GM12878 (cell line): ENCODE measurements at regions not wholly inside any gene's neighbourhood (a gene's known extent, or its start where the extent isn't known, plus 50 kb on each side); places are given as distances from the start of the nearest gene placed in this dataset.

Experiments
- ATAC-seq: fragments of 200-7000 bp; cut with Tn5 transposase; 3 replicates; pipeline ENCODE4 v1.9.1; 2020; ENCODE audit warnings: mild to moderate bottlenecking, moderate library complexity
- BruUV-seq: library from RNA; stranded (reverse); fragments of 400-500 nt; replicated peaks from 2 replicates; lab custom pipeline; 2021; lab: Mats Ljungman, UMichigan
- CTCF ChIA-PET: fragments of 300-600 bp; sonication (Branson Sonifier 250); formaldehyde crosslinking; extraction: SDS; loops from one replicate; lab custom pipeline; 2021; ENCODE audit warnings: inconsistent platforms; lab: Yijun Ruan, JAX
- POLR2A ChIA-PET: fragments of 350-600 bp; formaldehyde crosslinking; extraction: SDS; loops from one replicate; lab custom pipeline; 2021; ENCODE audit warnings: inconsistent platforms; lab: Charles Lee
- RAD21 ChIA-PET: fragments of 300-600 bp; sonication (Branson Sonifier 250); formaldehyde crosslinking; loops from one replicate; lab custom pipeline; 2023; ENCODE audit warnings: antibody characterized with exemption; ENCODE audit not compliant: unreplicated experiment; lab: Charles Lee
- SMC1A ChIA-PET: fragments of 300-600 bp; sonication (Branson Sonifier 250); formaldehyde crosslinking; loops from one replicate; lab custom pipeline; 2023; ENCODE audit not compliant: unreplicated experiment, uncharacterized antibody; lab: Charles Lee
- DNase-seq: peaks from one replicate; pipeline ENCODE4 v3.0.0-alpha.2; 2011; ENCODE audit warnings: low read depth, low spot score
- FAIRE-seq: peaks from 3 replicates; lab custom pipeline; 2011; peaks lifted over from hg19 to GRCh38; lab: Jason Lieb, UNC
- H2AFZ ChIP-seq: 2 replicates; pipeline ENCODE4 v1.6.0; 2011; ENCODE audit warnings: low read depth, low read length, control low read depth; ENCODE audit not compliant: control insufficient read depth
- H3K27ac ChIP-seq: 2 replicates; pipeline ENCODE4 v1.5.1; 2011; ENCODE audit warnings: control low read depth; ENCODE audit not compliant: control insufficient read depth, insufficient read depth
- H3K27me3 ChIP-seq, 2 experiments: replicated peaks in 1 of 2; 2 replicates each; pipeline versions ENCODE4 v1.6.0 to v1.6.1; 2011; ENCODE audit warnings: low read length in 1 of 2; ENCODE audit not compliant: control insufficient read depth in 2 of 2, insufficient read depth in 2 of 2
- H3K36me3 ChIP-seq, 2 experiments: 2 replicates each; pipeline ENCODE4 v1.5.1; 2011; ENCODE audit warnings: low read length in 1 of 2; ENCODE audit not compliant: control insufficient read depth in 2 of 2, insufficient read depth in 2 of 2
- H3K4me1 ChIP-seq: 2 replicates; pipeline ENCODE4 v1.6.1; 2011; ENCODE audit warnings: mild to moderate bottlenecking, low read length, moderate library complexity, mixed read lengths; ENCODE audit not compliant: control insufficient read depth, insufficient read depth
- H3K4me2 ChIP-seq: 2 replicates; pipeline ENCODE4 v1.6.0; 2011; ENCODE audit warnings: control low read depth; ENCODE audit not compliant: control insufficient read depth, insufficient read depth
- H3K4me3 ChIP-seq: fragments of 200-600 bp; sonication (generic); 2 replicates; pipeline ENCODE4 v1.5.1; 2016
- H3K79me2 ChIP-seq: 2 replicates; pipeline ENCODE4 v1.6.0; 2011; ENCODE audit warnings: low read length; ENCODE audit not compliant: control insufficient read depth, insufficient read depth
- H3K9ac ChIP-seq: 2 replicates; pipeline ENCODE4 v1.8.0; 2011; ENCODE audit warnings: low read length, control low read depth, mixed read lengths; ENCODE audit not compliant: control insufficient read depth, insufficient read depth
- H3K9me3 ChIP-seq: replicated peaks from 3 replicates; pipeline ENCODE4 v1.5.1; 2011; ENCODE audit warnings: mild to moderate bottlenecking, low read length; ENCODE audit not compliant: control insufficient read depth, insufficient read depth
- H4K20me1 ChIP-seq: 2 replicates; pipeline ENCODE4 v1.6.0; 2011; ENCODE audit not compliant: control insufficient read depth, insufficient read depth
- CBX5 ChIP-seq: sonication (generic); IDR thresholded peaks from 2 replicates; pipeline ENCODE4 v1.6.1; 2016; ENCODE audit warnings: low read depth, moderate library complexity, mild to moderate bottlenecking, inconsistent platforms
- MEF2B ChIP-seq: fragments of 450-650 bp; IDR thresholded peaks from 2 replicates; pipeline ENCODE4 v1.6.1; 2018; ENCODE audit warnings: mild to moderate bottlenecking, moderate library complexity; ENCODE audit not compliant: partially characterized antibody, poor library complexity, severe bottlenecking
- NFIC ChIP-seq: IDR thresholded peaks from 2 replicates; pipeline ENCODE4 v1.6.1; 2012; ENCODE audit warnings: low read depth, mild to moderate bottlenecking, inconsistent platforms, low read length, moderate library complexity
- NR2C1 ChIP-seq: fragments of 450-650 bp; IDR thresholded peaks from 2 replicates; pipeline ENCODE4 v1.6.1; 2017; ENCODE audit warnings: antibody characterized with exemption, mild to moderate bottlenecking, moderate library complexity
- RAD21 ChIP-seq: IDR thresholded peaks from 2 replicates; pipeline ENCODE4 v1.6.1; 2011; ENCODE audit warnings: mild to moderate bottlenecking, low read depth, low read length, moderate library complexity; ENCODE audit not compliant: insufficient read depth
- TARDBP ChIP-seq: IDR thresholded peaks from 2 replicates; pipeline ENCODE4 v1.6.1; 2016; ENCODE audit warnings: borderline replicate concordance
- TCF7 ChIP-seq: IDR thresholded peaks from 2 replicates; pipeline ENCODE4 v1.6.1; 2014; ENCODE audit warnings: antibody characterized with exemption, borderline replicate concordance
- ZZZ3 ChIP-seq: IDR thresholded peaks from 2 replicates; pipeline ENCODE4 v1.6.1; 2011; ENCODE audit warnings: low read depth; ENCODE audit not compliant: control insufficient read depth, insufficient read length
- WGBS: methylation state at CpG from one replicate; pipeline ENCODE4 v1.1.6; 2016; ENCODE audit warnings: low lambda C conversion rate; ENCODE audit not compliant: insufficient replicate concordance, insufficient coverage; ENCODE audit errors: missing lambda C conversion rate; 5-methylcytosine and 5-hydroxymethylcytosine counted together
- in situ Hi-C: fragments of 300-500 bp; cut with MboI; formaldehyde crosslinking; loops from 9 replicates; pipeline ENCODE4 v1.14.3; 2018; ENCODE audit warnings: mixed read lengths
- intact Hi-C: fragments of 100-400 bp; cut with micrococcal nuclease; formaldehyde crosslinking; loops from one replicate; pipeline ENCODE4 v1.14.2; 2022; ENCODE audit not compliant: unreplicated experiment
- TF ChIP-seq, protein P1 (sequence below): fragments of 450-650 bp; formaldehyde crosslinking; IDR thresholded peaks from 2 replicates; pipeline ENCODE4 v1.4.0; 2022; ENCODE audit warnings: mild to moderate bottlenecking, moderate library complexity

DNA sequence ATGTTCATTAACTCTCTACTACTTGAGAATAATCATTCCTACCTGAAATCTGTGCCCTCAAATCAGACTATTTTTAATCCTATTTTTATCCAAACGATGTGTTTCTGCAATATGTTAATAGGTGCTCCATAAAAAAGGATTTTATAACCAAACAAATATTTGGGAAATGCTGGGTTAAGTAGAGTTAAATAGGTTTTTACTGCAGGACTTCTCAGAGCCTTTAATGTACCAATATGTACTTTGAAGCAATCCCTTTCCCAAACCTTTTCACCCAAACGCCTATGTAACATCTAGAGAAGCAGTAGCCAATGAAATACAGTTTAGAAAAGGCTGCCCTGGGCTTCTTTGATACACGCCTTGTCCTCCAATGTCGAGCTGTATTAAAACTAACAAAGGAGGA, 182.5 kb downstream of the SP3 start (continued):
- TF ChIP-seq, protein P1, sequence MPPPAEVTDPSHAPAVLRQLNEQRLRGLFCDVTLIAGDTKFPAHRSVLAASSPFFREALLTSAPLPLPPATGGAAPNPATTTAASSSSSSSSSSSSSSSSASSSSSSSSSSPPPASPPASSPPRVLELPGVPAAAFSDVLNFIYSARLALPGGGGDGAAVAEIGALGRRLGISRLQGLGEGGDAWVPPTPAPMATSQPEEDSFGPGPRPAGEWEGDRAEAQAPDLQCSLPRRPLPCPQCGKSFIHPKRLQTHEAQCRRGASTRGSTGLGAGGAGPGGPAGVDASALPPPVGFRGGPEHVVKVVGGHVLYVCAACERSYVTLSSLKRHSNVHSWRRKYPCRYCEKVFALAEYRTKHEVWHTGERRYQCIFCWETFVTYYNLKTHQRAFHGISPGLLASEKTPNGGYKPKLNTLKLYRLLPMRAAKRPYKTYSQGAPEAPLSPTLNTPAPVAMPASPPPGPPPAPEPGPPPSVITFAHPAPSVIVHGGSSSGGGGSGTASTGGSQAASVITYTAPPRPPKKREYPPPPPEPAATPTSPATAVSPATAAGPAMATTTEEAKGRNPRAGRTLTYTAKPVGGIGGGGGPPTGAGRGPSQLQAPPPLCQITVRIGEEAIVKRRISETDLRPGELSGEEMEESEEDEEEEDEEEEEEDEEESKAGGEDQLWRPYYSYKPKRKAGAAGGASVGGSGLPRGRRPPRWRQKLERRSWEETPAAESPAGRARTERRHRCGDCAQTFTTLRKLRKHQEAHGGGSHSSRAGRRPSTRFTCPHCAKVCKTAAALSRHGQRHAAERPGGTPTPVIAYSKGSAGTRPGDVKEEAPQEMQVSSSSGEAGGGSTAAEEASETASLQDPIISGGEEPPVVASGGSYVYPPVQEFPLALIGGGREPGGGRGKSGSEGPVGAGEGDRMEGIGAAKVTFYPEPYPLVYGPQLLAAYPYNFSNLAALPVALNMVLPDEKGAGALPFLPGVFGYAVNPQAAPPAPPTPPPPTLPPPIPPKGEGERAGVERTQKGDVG (CRISPR knock-in tag) = no peak
- no peak for TF ChIP-seq ZZZ3
- TF ChIP-seq MEF2B = no peak

DNA sequence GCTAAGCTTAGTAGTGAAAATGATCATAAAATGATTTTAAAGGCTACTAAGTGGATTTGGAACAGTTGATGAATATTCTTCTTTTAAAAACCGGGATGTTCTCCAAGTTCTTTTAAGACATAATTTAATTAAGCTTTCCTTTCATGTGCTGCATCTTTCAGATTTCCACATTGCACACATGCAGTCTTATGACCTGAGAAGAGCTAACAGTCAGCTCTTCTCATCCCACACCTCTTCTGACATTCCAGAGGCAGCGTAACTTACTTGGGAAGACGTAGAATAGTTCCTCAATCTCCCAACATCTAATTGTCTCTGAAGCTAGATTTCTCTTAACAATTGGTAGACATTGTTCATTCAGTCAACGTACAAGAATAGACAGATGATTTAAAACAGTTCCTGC, 181.8 kb downstream of the SP3 start:
- H3K9ac ChIP-seq = no peak overlapping the region
- H3K4me2 ChIP-seq = no peak overlapping the region
- no peak for DNase-seq
- ChIA-PET CTCF (no interaction called here), RAD21 (no interaction called here), POLR2A (no interaction called here), SMC1A (no interaction called here)
- H3K4me1 ChIP-seq = no peaks in the 10 kb centered on the region
- no peak for FAIRE-seq
- no peak overlapping the region for H2AFZ ChIP-seq
- H3K27me3 ChIP-seq = no peaks in the 10 kb centered on the region; a peak in 2 of 4 replicates
- no peak overlapping the region for H3K4me3 ChIP-seq
- H3K9me3 ChIP-seq = no peaks in the 10 kb centered on the region
- in situ Hi-C loops = no loop called here
- 25% methylated on average over 4 of the region's 4 CpGs for WGBS
- no peak for ATAC-seq
- no TSS peak for BruUV-seq
- no peaks in the 10 kb centered on the region for H3K79me2 ChIP-seq
- no peak for TF ChIP-seq RAD21
- no peak for TF ChIP-seq TARDBP
- no peak for TF ChIP-seq TCF7
- TF ChIP-seq NR2C1 = no peak
- no peak for TF ChIP-seq CBX5
- no peak for TF ChIP-seq NFIC
- H3K27ac ChIP-seq = no peak overlapping the region
- no peaks in the 10 kb centered on the region for H3K36me3 ChIP-seq
- no peaks in the 10 kb centered on the region for H4K20me1 ChIP-seq
- intact Hi-C loops = no loop called here
